ENCODE measurements at regions not wholly inside any gene's neighbourhood (a gene's known extent, or its start where the extent isn't known, plus 50 kb on each side); places are given as distances from the start of the nearest gene placed in this dataset.

GRCh38 chr5:113909782-113910181 is 396.3 kb downstream of the YTHDC2 start:
- no peak for DNase-seq (ENCODE audit: extremely low read depth, insufficient read length)
- no peak for TF ChIP-seq CTCF (IDR thresholded peaks at IDR 0.05; ENCODE audit: insufficient read depth, low read length, poor library complexity, severe bottlenecking)
- no peak overlapping the region for H3K4me3 ChIP-seq (replicated peaks; ENCODE audit: low read depth, low read length)
- no peaks in the 10 kb centered on the region for H3K27me3 ChIP-seq (replicated peaks; ENCODE audit: control insufficient read depth, insufficient read depth, low read length)
- H3K36me3 ChIP-seq (ENCODE audit: control insufficient read depth, insufficient read depth, low read length) = no peaks in the 10 kb centered on the region

GRCh38 chr5:113917997-113918396 is 404.5 kb downstream of the YTHDC2 start:
- H3K36me3 ChIP-seq (ENCODE audit: control insufficient read depth, insufficient read depth, low read length) = no peaks in the 10 kb centered on the region

GRCh38 chr5:113922343-113922742 is 408.8 kb downstream of the YTHDC2 start:
- DNase-seq (ENCODE audit: extremely low read depth, insufficient read length) = no peak
- Histone ChIP-seq H3K4me3 (replicated peaks; ENCODE audit: low read depth, low read length) (no peak overlapping the region), H3K36me3 (ENCODE audit: control insufficient read depth, insufficient read depth, low read length) (no peaks in the 10 kb centered on the region), H3K27me3 (replicated peaks; ENCODE audit: control insufficient read depth, insufficient read depth, low read length) (no peaks in the 10 kb centered on the region)
- TF ChIP-seq CTCF (IDR thresholded peaks at IDR 0.05; ENCODE audit: insufficient read depth, low read length, poor library complexity, severe bottlenecking) = no peak

More at GRCh38 chr5:113917997-113918396, 404.5 kb downstream of the YTHDC2 start:
- TF ChIP-seq CTCF (IDR thresholded peaks at IDR 0.05; ENCODE audit: insufficient read depth, low read length, poor library complexity, severe bottlenecking) = no peak
- no peaks in the 10 kb centered on the region for H3K27me3 ChIP-seq (replicated peaks; ENCODE audit: control insufficient read depth, insufficient read depth, low read length)
- no peak for DNase-seq (ENCODE audit: extremely low read depth, insufficient read length)
- H3K4me3 ChIP-seq (replicated peaks; ENCODE audit: low read depth, low read length) = no peak overlapping the region

- no peak overlapping the region for H3K4me3 ChIP-seq (replicated peaks; ENCODE audit: low read depth, low read length)
- H3K36me3 ChIP-seq (ENCODE audit: control insufficient read depth, insufficient read depth, low read length) = no peaks in the 10 kb centered on the region
- DNase-seq (ENCODE audit: extremely low read depth, insufficient read length) = no peak
- no peaks in the 10 kb centered on the region for H3K27me3 ChIP-seq (replicated peaks; ENCODE audit: control insufficient read depth, insufficient read depth, low read length)
- TF ChIP-seq CTCF (IDR thresholded peaks at IDR 0.05; ENCODE audit: insufficient read depth, low read length, poor library complexity, severe bottlenecking) = no peak
These were observed 422.0 kb downstream of the YTHDC2 start for GRCh38 chr5:113935453-113935852.

GRCh38 chr5:113937301-113937700 is 423.8 kb downstream of the YTHDC2 start:
- Histone ChIP-seq H3K36me3 (ENCODE audit: control insufficient read depth, insufficient read depth, low read length) (no peaks in the 10 kb centered on the region), H3K4me3 (replicated peaks; ENCODE audit: low read depth, low read length) (no peak overlapping the region), H3K27me3 (replicated peaks; ENCODE audit: control insufficient read depth, insufficient read depth, low read length) (no peaks in the 10 kb centered on the region)
- no peak for TF ChIP-seq CTCF (IDR thresholded peaks at IDR 0.05; ENCODE audit: insufficient read depth, low read length, poor library complexity, severe bottlenecking)
- DNase-seq (ENCODE audit: extremely low read depth, insufficient read length) = no peak

GRCh38 chr5:113939988-113940387 is 421.9 kb upstream of the KCNN2 start:
- no peak for TF ChIP-seq CTCF (IDR thresholded peaks at IDR 0.05; ENCODE audit: insufficient read depth, low read length, poor library complexity, severe bottlenecking)
- H3K27me3 ChIP-seq (replicated peaks; ENCODE audit: control insufficient read depth, insufficient read depth, low read length) = no peaks in the 10 kb centered on the region
- no peak overlapping the region for H3K4me3 ChIP-seq (replicated peaks; ENCODE audit: low read depth, low read length)
- DNase-seq (ENCODE audit: extremely low read depth, insufficient read length) = no peak
- no peaks in the 10 kb centered on the region for H3K36me3 ChIP-seq (ENCODE audit: control insufficient read depth, insufficient read depth, low read length)
